UCSD-AML1 (cell line): ENCODE measurements at regions not wholly inside any gene's neighbourhood (a gene's known extent, or its start where the extent isn't known, plus 50 kb on each side); places are given as distances from the start of the nearest gene placed in this dataset.

Source experiments
- DNase-seq: peaks from one replicate; lab custom pipeline; 2025; ENCODE audit not compliant: unreplicated experiment; lab: John Stamatoyannopoulos, UW

DNA sequence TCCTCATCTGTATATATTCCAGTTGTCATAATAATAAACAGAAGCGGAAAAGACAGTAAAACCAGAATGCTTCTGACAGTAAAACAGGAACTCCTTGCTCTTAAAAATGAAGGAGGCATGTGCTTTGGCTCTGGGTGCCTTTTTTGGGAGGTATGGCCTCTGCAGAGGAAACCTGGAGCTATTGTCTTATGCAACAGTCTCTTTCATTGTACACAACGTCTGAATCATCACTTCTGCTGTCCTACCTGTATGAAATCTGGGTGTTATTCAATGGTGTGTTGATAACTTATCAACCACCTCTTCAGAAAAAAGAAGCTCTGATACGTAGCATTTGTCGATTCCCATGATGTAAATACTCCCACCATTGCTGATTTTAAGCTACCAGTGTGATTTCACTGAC lies 64.8 kb downstream of the CDCA7 start:
- no peak for DNase-seq

DNA sequence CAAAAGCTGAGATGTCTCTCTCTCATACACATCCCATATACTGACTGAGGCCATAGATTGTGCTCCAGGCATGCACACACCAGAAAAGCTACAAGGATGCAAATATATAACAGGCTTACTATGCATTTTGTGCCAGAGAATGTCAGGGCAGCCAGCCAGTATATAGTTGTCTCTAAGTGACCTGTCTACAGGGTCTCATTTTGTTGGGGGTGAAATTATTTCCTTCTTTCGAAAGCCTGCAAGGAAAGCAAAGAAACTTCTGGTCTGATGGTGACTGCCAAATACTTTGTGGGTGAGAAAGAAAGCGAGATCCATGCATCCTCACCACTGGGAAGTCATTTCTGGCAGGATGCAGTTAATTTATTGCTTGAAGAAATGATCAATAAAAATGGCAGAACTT lies 70.2 kb downstream of the CDCA7 start:
- no peak for DNase-seq

GRCh38 chr2:173427887-173428668 lies 73.4 kb downstream of the CDCA7 start:
- DNase-seq, result no peak

GRCh38 chr2:173431191-173431590 lies 76.5 kb downstream of the CDCA7 start:
- no peak for DNase-seq

- no peak for DNase-seq
Measured at GRCh38 chr2:173432049-173432754, 77.5 kb downstream of the CDCA7 start.

DNA sequence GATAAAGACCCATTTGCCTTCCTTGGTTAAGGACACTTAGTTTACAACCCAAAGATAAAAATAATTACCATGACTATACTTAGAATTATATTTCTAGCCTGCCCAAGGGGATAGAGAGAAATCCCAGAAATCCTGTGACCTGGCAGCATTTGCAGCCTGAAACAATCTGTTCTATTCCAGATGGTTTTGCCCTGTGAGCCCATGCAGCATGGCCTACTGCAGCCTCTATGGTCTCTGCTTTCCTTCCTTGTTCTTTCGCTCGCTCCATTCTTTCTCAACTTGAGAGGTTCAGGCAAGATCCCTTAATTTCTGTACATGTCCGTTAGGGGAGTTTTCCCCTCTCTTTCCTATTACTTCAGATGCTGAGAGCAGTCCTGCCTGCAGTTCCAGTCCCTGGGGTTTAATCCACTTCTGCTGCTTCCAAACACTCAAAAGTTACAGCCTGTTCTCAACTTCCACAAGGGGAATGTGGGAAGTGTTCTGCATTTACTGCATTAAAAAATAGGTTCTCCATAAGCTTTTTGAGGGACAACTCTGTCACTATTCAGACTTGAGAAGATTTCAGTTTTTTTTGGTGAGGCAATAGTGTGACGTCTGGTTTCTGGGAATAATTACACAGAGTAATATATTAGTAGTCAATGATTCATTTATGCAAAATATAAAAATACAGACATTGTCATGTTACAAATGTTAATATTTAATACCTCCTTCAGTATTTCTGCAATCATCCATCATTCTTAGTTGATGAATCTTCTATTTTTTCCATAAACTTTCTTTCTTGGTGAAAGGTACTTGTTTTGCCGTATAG lies 80.3 kb downstream of the CDCA7 start:
- no peak for DNase-seq

DNA sequence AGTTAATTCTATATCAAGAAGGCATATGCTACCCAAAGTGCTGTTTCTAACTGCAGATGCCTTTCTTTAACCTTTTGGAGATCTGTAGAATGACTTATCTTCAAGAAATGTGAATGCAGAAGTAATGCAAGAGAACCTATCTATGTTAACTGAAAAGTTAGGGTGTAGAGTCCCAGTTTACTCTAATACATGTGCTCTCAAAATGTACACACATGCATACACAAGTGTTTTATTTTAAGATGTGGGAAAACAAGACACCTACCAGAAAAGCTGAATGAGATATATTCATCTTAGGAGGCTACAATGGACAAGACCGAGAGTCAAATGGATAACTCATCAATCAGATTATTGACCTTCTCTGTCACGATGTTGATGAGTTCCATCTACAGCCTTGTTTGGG lies 80.9 kb downstream of the CDCA7 start:
- no peak for DNase-seq

GRCh38 chr2:173436088-173436487 lies 81.4 kb downstream of the CDCA7 start:
- DNase-seq, result no peak

DNA sequence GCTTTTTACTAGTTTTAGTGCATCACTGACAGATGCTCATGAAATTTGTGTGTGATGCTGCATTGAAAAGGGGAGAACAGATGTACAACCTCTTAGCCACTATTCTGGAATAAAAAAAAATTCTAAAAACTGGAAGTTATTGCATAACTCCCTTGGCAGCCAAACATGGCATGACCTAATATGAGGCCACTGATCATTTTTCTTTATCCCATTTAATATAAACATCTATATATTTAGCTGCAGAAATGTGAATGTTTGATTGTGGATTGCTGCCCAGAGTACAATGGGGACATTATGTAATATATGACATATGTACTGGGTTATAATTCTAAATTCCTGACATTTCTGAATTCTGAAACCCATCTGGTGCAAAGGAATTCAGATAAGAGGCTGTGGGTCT lies 86.5 kb downstream of the CDCA7 start:
- DNase-seq, result no peak

DNA sequence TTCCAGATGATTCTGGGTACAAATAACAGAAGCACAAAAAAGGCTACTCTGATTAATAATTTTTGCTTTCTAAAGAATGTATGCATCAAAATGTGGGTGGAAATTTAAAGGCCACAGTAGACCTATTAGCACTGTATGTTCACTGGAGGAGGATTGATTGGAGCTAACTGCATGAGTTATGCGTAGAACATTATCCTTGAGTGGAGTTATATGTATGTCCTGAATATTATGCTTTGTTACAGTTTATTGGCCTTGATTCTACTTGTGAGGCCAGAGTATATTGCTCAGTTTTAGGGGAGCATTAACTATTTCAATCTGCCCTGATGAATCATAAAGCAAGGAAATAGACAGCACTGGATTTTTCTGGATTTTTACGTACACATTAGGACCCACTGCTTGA lies 87.9 kb downstream of the CDCA7 start:
- DNase-seq, result no peak

- DNase-seq, result no peak
Measured at GRCh38 chr2:173446722-173447121, 92.0 kb downstream of the CDCA7 start.

DNA sequence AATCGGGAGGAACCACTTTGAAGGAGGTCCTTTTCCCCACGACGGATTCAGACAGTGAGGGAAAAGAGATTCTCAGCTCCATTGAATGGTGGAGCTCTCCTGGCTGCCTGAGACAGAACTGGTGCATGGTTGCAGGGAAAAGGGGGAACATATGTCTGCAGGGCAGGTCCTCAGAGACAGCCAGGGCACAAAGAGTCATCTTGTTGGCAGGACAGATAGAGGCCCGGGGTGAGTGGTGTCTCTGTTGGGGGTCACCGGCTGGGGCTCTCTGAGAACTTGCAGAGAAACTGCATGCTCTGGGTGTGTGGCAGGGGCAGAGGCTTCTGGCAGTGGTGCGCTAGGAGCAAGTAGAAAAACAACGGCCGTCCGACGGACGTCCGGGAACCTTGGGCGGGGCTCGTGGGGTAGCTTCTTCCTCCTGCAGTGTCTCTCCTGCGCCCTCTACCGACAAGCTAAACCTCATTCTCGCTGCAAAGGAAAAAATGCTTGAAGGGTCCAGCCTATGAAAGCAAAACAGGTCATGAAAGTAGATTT lies 94.3 kb downstream of the CDCA7 start:
- DNase-seq, result peak; percentile 74

- DNase-seq, result no peak
Measured at GRCh38 chr2:173451118-173451517, 96.4 kb downstream of the CDCA7 start.

DNA sequence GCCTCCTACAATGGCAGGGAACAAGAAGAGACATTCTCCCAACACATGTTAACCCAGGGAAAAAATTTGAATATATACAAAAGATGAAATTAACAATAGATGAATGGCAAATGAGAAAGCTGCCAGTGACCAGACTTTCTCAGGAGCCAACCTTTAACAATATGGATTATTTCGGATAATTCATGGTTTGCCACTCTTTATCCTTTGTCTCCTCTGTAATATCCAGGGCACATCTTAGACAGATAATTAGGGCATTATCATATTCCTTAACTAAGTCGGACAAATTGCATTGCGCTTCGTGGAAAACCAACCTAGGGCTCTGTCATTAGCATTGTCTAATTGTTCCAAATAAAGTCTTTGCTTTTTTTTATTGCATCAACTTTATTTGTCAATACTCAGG lies 97.3 kb downstream of the CDCA7 start:
- no peak for DNase-seq

GRCh38 chr2:173452416-173452815 lies 97.7 kb downstream of the CDCA7 start:
- DNase-seq, result no peak

DNA sequence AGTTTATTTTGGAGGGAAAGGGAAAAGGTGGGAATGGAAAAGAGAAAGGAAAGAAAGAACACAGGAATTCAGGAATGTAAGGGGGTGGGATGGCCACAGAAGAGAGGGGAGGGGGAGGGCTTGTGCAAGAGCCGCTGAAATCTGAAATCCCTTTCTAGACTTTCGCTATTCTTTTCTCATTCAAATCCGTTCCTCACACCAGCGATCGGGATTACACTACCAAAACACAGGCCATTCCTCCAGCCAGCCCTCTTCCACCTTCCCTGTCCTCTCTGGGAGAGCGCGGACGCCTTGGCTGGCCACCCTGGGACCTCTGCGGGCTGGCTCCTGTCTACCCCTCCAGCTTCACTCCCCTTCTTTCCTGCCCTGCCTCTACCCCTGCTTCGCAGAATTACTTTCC lies 102.3 kb downstream of the CDCA7 start:
- DNase-seq, result no peak

- no peak for DNase-seq
Measured at GRCh38 chr2:173457366-173457765, 102.7 kb downstream of the CDCA7 start.

DNA sequence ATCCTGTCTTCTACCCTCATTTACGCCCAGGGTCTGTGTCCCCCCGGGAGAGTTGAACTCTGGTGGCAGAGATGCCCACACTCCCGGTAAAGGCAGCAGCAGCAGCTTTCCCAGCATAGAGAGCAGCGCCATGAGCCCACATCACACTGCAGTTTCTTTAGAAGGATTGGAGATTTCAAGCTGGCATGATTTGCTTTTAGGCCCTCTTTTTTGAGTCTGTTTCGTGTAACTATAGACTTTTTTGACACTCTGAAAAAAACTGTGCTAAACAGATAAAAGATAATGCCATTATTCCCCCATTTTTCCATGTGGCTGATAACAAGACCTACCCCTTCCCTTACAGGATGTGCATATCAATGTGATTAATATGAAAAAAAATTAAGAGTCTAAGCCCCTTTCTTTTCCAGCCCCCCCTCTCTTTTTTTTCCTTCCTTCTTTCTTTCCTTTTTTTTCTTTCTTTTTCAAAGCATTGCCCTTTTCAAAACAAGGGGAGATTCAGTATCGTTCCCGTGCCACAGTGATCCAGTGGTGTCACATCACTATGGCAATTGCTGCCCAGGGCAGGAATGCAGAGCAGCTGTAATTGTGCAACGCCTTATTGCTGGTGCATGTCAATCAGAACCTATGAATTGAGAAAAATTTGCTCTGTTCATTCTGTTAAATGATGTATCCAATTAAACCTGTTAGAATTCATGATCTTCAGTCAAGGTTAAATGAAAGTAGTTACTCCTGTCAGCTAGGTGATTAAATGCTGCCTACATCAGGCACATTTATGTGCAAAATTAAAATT lies 104.5 kb downstream of the CDCA7 start:
- DNase-seq, result no peak

- peak; percentile 14 for DNase-seq
Measured at GRCh38 chr2:173462892-173463840, 108.5 kb downstream of the CDCA7 start.

GRCh38 chr2:173463846-173464245 lies 109.2 kb downstream of the CDCA7 start:
- DNase-seq, result no peak
